Fibroblast of lung (primary cell): ENCODE measurements at regions not wholly inside any gene's neighbourhood (a gene's known extent, or its start where the extent isn't known, plus 50 kb on each side); places are given as distances from the start of the nearest gene placed in this dataset.

Source experiments
- DNase-seq, 2 donors: peaks; one replicate each; pipeline versions ENCODE4 v3.0.0 to v3.0.0-alpha.2; 2010; ENCODE audit warnings: low read depth in 2 of 2
- H2AFZ ChIP-seq: 2 replicates; pipeline ENCODE4 v1.5.1; 2012; ENCODE audit warnings: low read length, control low read depth, inconsistent platforms
- H3K27ac ChIP-seq: 2 replicates; pipeline ENCODE4 v1.5.1; 2011; ENCODE audit warnings: low read length, control low read depth; ENCODE audit not compliant: insufficient read depth
- H3K27me3 ChIP-seq: 2 replicates; pipeline ENCODE4 v1.5.1; 2011; ENCODE audit warnings: mild to moderate bottlenecking, low read length; ENCODE audit not compliant: control insufficient read depth, insufficient read depth
- H3K36me3 ChIP-seq: 2 replicates; pipeline ENCODE4 v1.5.1; 2011; ENCODE audit warnings: low read length; ENCODE audit not compliant: control insufficient read depth, insufficient read depth
- H3K4me1 ChIP-seq: 2 replicates; pipeline ENCODE4 v1.5.1; 2011; ENCODE audit warnings: low read length; ENCODE audit not compliant: control insufficient read depth, insufficient read depth; ENCODE audit errors: extremely low read depth
- H3K4me2 ChIP-seq: 2 replicates; pipeline ENCODE4 v1.5.1; 2011; ENCODE audit warnings: low read length, control low read depth; ENCODE audit not compliant: insufficient read depth; ENCODE audit errors: extremely low read depth
- H3K4me3 ChIP-seq, 4 experiments: fragments of 200-600 bp in 1 of 4; sonication (generic) in 1 of 4; replicated peaks in 1 of 4; 2 replicates each; pipeline ENCODE4 v1.5.1; 2011 to 2016; ENCODE audit warnings: low read length in 4 of 4, low read depth in 3 of 4, mild to moderate bottlenecking in 3 of 4, control low read depth in 2 of 4, inconsistent platforms in 1 of 4, mixed read lengths in 1 of 4; ENCODE audit not compliant: insufficient read depth in 1 of 4; ENCODE audit errors: control extremely low read depth in 1 of 4
- H3K79me2 ChIP-seq: 2 replicates; pipeline ENCODE4 v1.5.1; 2012; ENCODE audit warnings: mild to moderate bottlenecking, low read length, inconsistent platforms; ENCODE audit not compliant: control insufficient read depth, insufficient read depth
- H3K9ac ChIP-seq: 2 replicates; pipeline ENCODE4 v1.5.1; 2011; ENCODE audit warnings: mild to moderate bottlenecking, low read length, control low read depth; ENCODE audit not compliant: insufficient read depth
- H3K9me3 ChIP-seq: 2 replicates; pipeline ENCODE4 v1.5.1; 2012; ENCODE audit warnings: low read depth, low read length; ENCODE audit not compliant: control insufficient read depth, insufficient read depth
- H4K20me1 ChIP-seq: 2 replicates; pipeline ENCODE4 v1.5.1; 2011; ENCODE audit warnings: low read length; ENCODE audit not compliant: control insufficient read depth, insufficient read depth; ENCODE audit errors: extremely low read depth
- CTCF ChIP-seq, 2 donors: IDR thresholded peaks in 1 of 2; conservative IDR thresholded peaks in 1 of 2; 1 replicate in 1 of 2; 2 replicates in 1 of 2; pipeline ENCODE4 v1.5.1; 2011 to 2012; ENCODE audit warnings: low read length in 2 of 2, control low read depth in 1 of 2, inconsistent platforms in 1 of 2, low read depth in 1 of 2, mild to moderate bottlenecking in 1 of 2
- EZH2 ChIP-seq: IDR thresholded peaks from 2 replicates; pipeline ENCODE4 v1.5.1; 2012; ENCODE audit warnings: low read length, control low read depth, mild to moderate bottlenecking; ENCODE audit errors: missing control alignments

- Histone ChIP-seq H3K27me3 (no peaks in the 10 kb centered on the region), H3K4me1 (peaks cover 14% of the 10 kb centered on the region), H3K4me2 (no peak overlapping the region), H3K4me3 (no peak overlapping the region), H2AFZ (no peak overlapping the region), H3K9ac (no peak overlapping the region), H4K20me1 (no peaks in the 10 kb centered on the region), H3K36me3 (no peaks in the 10 kb centered on the region), H3K27ac (no peak overlapping the region), H3K79me2 (no peaks in the 10 kb centered on the region), H3K9me3 (no peaks in the 10 kb centered on the region)
- no peak for DNase-seq
- TF ChIP-seq CTCF (conservative IDR thresholded peaks at IDR 0.05 in 1 of 2, IDR thresholded peaks at IDR 0.05 in 1 of 2; ENCODE audit: low read depth in 1 of 2, low read length in 2 of 2), result no peak
- TF ChIP-seq EZH2, result no peak
These were observed 172.0 kb upstream of the CIBAR2 start for GRCh38 chr16:85284141-85284817.

- Histone ChIP-seq H3K4me1 (peaks cover 14% of the 10 kb centered on the region), H4K20me1 (no peaks in the 10 kb centered on the region), H3K4me2 (peak overlapping the region; percentile 81), H3K9me3 (no peaks in the 10 kb centered on the region), H3K36me3 (no peaks in the 10 kb centered on the region), H2AFZ (no peak overlapping the region), H3K27ac (no peak overlapping the region), H3K27me3 (no peaks in the 10 kb centered on the region), H3K4me3 (no peak overlapping the region), H3K79me2 (no peaks in the 10 kb centered on the region), H3K9ac (no peak overlapping the region)
- DNase-seq, result peak; percentile 12 to 25
- TF ChIP-seq CTCF (conservative IDR thresholded peaks at IDR 0.05 in 1 of 2, IDR thresholded peaks at IDR 0.05 in 1 of 2; ENCODE audit: low read depth in 1 of 2, low read length in 2 of 2) (no peak), EZH2 (no peak)
These were observed 173.4 kb upstream of the CIBAR2 start for GRCh38 chr16:85285681-85286065.

GRCh38 chr16:85286066-85286831 lies 174.0 kb upstream of the CIBAR2 start:
- Histone ChIP-seq H3K9me3 (no peaks in the 10 kb centered on the region), H3K4me1 (peaks cover 19% of the 10 kb centered on the region), H3K4me3 (peak overlapping the region in 2 of 4 experiments; percentile 26 to 42), H2AFZ (no peak overlapping the region), H3K4me2 (peak overlapping the region; percentile 81), H3K79me2 (no peaks in the 10 kb centered on the region), H3K27me3 (no peaks in the 10 kb centered on the region), H4K20me1 (no peaks in the 10 kb centered on the region), H3K27ac (peak overlapping the region; percentile 33), H3K9ac (no peak overlapping the region), H3K36me3 (no peaks in the 10 kb centered on the region)
- DNase-seq, result peak; percentile 86 to 89
- TF ChIP-seq CTCF (conservative IDR thresholded peaks at IDR 0.05 in 1 of 2, IDR thresholded peaks at IDR 0.05 in 1 of 2; ENCODE audit: low read depth in 1 of 2, low read length in 2 of 2) (no peak), EZH2 (no peak)
